Activated CD4-positive, alpha-beta T cell treated with anti-CD3 and anti-CD28 coated beads, Interleukin-2, amount 50 U/mL, for 24 hours (primary cell): ENCODE measurements at regions not wholly inside any gene's neighbourhood (a gene's known extent, or its start where the extent isn't known, plus 50 kb on each side); places are given as distances from the start of the nearest gene placed in this dataset.
"Not testable (repeated sequence)": the region's sequence is repeated elsewhere in the genome, so short reads cannot be mapped to it uniquely, and the experiment has no call there.

Experiments used
- DNase-seq, 2 donors: peaks; one replicate each; pipeline ENCODE4 v3.0.0-alpha.2; 2020; ENCODE audit warnings: low read depth in 1 of 2, low spot score in 1 of 2

- peak; percentile 42 to 76 for DNase-seq
Measured at GRCh38 chr17:47066841-47067682, 88.0 kb upstream of the RPRML start.

DNA sequence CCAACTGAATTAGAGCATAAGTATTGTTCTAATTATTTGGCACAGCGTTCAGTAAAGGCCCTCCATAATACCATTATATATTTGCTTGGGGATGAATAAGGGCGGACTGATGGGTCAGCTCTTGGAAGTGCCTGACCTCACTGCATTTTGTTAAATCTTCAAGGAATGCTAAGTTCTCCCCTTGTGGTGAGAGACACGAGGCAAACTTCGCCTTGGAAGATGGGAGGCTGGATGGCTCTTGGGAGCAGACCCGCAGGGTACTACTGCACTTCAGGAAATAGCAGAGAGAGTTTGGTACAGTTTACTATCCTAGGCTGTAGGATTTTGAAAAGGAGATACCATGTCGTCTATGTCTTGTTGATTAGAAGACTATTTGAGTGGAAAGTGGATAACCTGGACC lies 87.0 kb upstream of the RPRML start:
- DNase-seq = no peak

GRCh38 chr17:47064684-47065083 lies 85.6 kb upstream of the RPRML start:
- DNase-seq = no peak

DNA sequence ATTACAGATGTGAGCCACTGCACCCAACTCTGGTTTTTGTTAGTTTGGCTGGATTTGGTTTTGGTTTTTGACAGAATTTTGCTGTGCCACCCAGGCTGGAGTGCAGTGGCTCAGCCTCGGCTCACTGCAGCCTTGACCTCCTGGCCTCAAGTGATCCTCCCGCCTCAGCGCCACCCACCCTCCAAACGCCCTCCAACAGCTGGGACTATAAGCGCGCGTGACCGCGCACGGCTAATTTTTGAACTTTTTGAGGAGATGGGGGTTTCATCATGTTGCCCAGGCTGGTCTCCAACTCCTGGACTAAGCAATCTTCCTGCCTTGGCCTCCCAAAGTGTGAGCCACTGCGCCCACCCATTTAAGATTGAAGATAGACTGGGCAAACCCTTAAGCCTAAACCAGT lies 84.4 kb upstream of the RPRML start:
- no peak for DNase-seq

- not testable (repeated sequence) for DNase-seq
Measured at GRCh38 chr17:47062851-47063250, 83.8 kb upstream of the RPRML start.

DNA sequence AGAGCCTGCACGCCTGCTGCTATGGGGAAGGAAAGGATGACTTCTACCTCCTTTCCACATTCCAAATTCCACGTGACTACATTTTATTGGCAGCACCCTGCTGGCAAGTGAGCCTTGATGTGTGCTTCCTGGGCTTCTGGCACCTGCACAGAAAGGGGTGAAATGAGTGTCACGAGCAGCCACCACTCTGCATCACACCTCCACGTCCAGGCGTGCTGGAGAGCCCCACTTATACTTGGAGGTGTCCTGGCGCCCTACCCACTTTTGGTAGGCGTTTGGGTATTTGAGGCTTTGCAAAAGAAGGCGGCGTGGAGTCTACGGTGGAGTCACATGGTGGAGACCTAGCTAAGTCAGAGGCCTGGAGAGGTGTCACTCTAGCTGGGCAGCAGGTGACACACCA lies 81.0 kb upstream of the RPRML start:
- not testable (repeated sequence) for DNase-seq

DNA sequence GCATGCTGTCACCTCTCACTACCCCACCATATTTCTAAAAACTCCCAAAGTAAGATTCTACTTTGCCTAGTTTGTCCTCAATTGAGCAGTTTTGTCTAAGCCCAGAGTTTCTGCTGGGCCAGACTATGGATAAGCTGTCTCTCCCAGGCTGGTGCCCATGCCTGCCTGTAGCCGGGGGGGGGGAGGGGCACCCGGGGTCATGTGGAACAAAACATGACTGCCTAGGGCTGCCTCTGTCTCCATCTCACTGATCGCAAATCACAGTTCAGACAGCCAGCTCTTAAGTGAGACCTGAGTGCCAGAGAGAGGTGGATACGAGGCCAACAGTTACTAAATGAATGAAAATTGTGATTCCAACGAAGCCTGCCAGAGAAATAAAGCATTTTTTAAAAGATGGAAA lies 78.8 kb upstream of the RPRML start:
- DNase-seq = no peak

DNA sequence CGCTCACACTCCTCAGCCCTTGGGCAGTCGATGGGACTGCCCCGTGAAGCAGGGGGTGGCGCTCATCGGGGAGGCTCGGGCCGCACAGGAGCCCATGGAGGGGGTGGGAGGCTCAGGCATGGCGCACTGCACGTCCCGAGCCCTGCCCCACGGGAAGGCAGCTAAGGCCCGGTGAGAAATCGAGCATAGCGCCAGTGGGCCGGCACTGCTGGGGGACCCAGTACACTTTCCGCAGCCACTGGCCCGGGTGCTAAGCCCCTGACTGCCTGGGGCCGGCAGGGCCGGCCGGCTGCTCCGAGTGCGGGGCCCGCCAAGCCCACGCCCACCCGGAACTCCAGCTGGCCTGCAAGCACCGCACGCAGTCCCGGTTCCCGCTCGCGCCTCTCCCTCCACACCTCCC lies 78.2 kb upstream of the RPRML start:
- DNase-seq = not testable (repeated sequence)

DNA sequence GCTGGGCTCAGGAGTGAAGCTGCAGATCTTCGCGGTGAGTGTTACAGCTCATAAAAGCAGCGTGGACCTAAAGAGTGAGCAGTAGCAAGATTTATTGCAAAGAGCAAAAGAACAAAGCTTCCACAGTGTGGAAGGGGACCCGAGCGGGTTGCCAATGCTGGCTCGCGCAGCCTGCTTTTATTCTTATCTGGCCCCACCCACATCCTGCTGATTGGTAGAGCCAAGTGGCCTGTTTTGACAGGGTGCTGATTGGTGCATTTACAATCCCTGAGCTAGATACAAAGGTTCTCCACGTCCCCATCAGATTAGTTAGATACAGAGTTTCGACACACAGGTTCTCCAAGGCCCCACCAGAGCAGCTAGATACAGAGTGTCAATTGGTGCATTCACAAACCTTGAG lies 77.6 kb upstream of the RPRML start:
- not testable (repeated sequence) for DNase-seq
